SK-N-SH treated with all-trans-retinoic acid at 6 μM for 48 hours (cell line): ENCODE measurements at regions not wholly inside any gene's neighbourhood (a gene's known extent, or its start where the extent isn't known, plus 50 kb on each side); places are given as distances from the start of the nearest gene placed in this dataset.

ENCODE experiments used
- ATAC-seq: fragments of 200-7000 bp; cut with Tn5 transposase; 3 replicates; pipeline ENCODE4 v1.9.1; 2020; ENCODE audit warnings: mild to moderate bottlenecking, moderate library complexity
- ARNTL ChIP-seq: fragments of 450-650 bp; formaldehyde crosslinking; IDR thresholded peaks from 2 replicates; pipeline ENCODE4 v1.5.0; 2020; ENCODE audit warnings: low read depth, mild to moderate bottlenecking, moderate library complexity, borderline replicate concordance
- ESRRG ChIP-seq: fragments of 250-450 bp; sonication (Bioruptor Pico); IDR thresholded peaks from 2 replicates; pipeline ENCODE4 v1.6.1; 2021; ENCODE audit warnings: mild to moderate bottlenecking
- GLIS3 ChIP-seq: fragments of 250-450 bp; sonication (Bioruptor Pico); IDR thresholded peaks from 2 replicates; pipeline ENCODE4 v1.5.0; 2020; ENCODE audit warnings: mild to moderate bottlenecking, moderate library complexity
- OSR1 ChIP-seq: fragments of 250-450 bp; sonication (Bioruptor Pico); IDR thresholded peaks from 2 replicates; pipeline ENCODE4 v1.8.0; 2022; ENCODE audit warnings: moderate library complexity, mild to moderate bottlenecking, inconsistent platforms
- RARB ChIP-seq: fragments of 250-450 bp; sonication (Bioruptor Pico); IDR thresholded peaks from 2 replicates; pipeline ENCODE4 v1.8.0; 2021; ENCODE audit warnings: mild to moderate bottlenecking, moderate library complexity
- SNAI2 ChIP-seq: fragments of 250-450 bp; sonication (Bioruptor Pico); IDR thresholded peaks from 2 replicates; pipeline ENCODE4 v1.5.0; 2020; ENCODE audit warnings: mild to moderate bottlenecking, moderate library complexity
- TCF4 ChIP-seq: fragments of 250-450 bp; sonication (Bioruptor Pico); IDR thresholded peaks from 2 replicates; pipeline ENCODE4 v1.8.0; 2021; ENCODE audit warnings: mild to moderate bottlenecking, moderate library complexity, borderline replicate concordance
- TOX ChIP-seq: fragments of 250-450 bp; sonication (Bioruptor Pico); IDR thresholded peaks from 2 replicates; pipeline ENCODE4 v1.8.0; 2021; ENCODE audit warnings: mild to moderate bottlenecking, moderate library complexity, borderline replicate concordance
- ZC3H10 ChIP-seq: fragments of 250-450 bp; sonication (Bioruptor Pico); IDR thresholded peaks from 2 replicates; pipeline ENCODE4 v1.5.1; 2021; ENCODE audit warnings: mild to moderate bottlenecking, moderate library complexity
- ZFP3 ChIP-seq: fragments of 250-450 bp; sonication (Bioruptor Pico); IDR thresholded peaks from 2 replicates; pipeline ENCODE4 v1.5.0; 2020; ENCODE audit warnings: mild to moderate bottlenecking, moderate library complexity
- ZFP30 ChIP-seq: fragments of 450-650 bp; formaldehyde crosslinking; IDR thresholded peaks from 2 replicates; pipeline ENCODE4 v1.5.0; 2022; ENCODE audit warnings: mild to moderate bottlenecking, moderate library complexity
- ZNF565 ChIP-seq: fragments of 450-650 bp; formaldehyde crosslinking; conservative IDR thresholded peaks from 2 replicates; pipeline ENCODE4 v1.5.0; 2020; ENCODE audit warnings: low read depth, mild to moderate bottlenecking, moderate library complexity
- ZNF70 ChIP-seq: fragments of 450-650 bp; formaldehyde crosslinking; IDR thresholded peaks from 2 replicates; pipeline ENCODE4 v1.5.0; 2020; ENCODE audit warnings: mild to moderate bottlenecking, moderate library complexity
- ZNF8 ChIP-seq: fragments of 450-650 bp; formaldehyde crosslinking; IDR thresholded peaks from 2 replicates; pipeline ENCODE4 v1.5.0; 2020; ENCODE audit warnings: mild to moderate bottlenecking, moderate library complexity
- TF ChIP-seq, protein P1 (sequence below): fragments of 250-450 bp; sonication (Bioruptor Pico); IDR thresholded peaks from 2 replicates; pipeline ENCODE4 v1.8.0; 2020; ENCODE audit warnings: mild to moderate bottlenecking, moderate library complexity, borderline replicate concordance
- TF ChIP-seq, protein P2 (sequence below): fragments of 250-450 bp; sonication (Bioruptor Pico); IDR thresholded peaks from 2 replicates; pipeline ENCODE4 v1.5.1; 2021; ENCODE audit warnings: mild to moderate bottlenecking, moderate library complexity
- TF ChIP-seq, protein P3 (sequence below): fragments of 250-450 bp; sonication (Bioruptor Pico); IDR thresholded peaks from 2 replicates; pipeline ENCODE4 v1.5.0; 2020; ENCODE audit warnings: mild to moderate bottlenecking, moderate library complexity
- TF ChIP-seq, protein P4 (sequence below): fragments of 250-450 bp; sonication (Bioruptor Pico); IDR thresholded peaks from 2 replicates; pipeline ENCODE4 v1.5.1; 2020; ENCODE audit warnings: low read depth, mild to moderate bottlenecking, moderate library complexity

GRCh38 chrX:98357146-98357545 is 1473.4 kb downstream of the RPA4 start:
- TF ChIP-seq GLIS3 (CRISPR knock-in tag) (no peak), SNAI2 (CRISPR knock-in tag) (no peak), ZFP3 (no peak), ZFP30 (CRISPR knock-in tag) (no peak), RARB (CRISPR knock-in tag) (no peak)
- TF ChIP-seq, protein P1, sequence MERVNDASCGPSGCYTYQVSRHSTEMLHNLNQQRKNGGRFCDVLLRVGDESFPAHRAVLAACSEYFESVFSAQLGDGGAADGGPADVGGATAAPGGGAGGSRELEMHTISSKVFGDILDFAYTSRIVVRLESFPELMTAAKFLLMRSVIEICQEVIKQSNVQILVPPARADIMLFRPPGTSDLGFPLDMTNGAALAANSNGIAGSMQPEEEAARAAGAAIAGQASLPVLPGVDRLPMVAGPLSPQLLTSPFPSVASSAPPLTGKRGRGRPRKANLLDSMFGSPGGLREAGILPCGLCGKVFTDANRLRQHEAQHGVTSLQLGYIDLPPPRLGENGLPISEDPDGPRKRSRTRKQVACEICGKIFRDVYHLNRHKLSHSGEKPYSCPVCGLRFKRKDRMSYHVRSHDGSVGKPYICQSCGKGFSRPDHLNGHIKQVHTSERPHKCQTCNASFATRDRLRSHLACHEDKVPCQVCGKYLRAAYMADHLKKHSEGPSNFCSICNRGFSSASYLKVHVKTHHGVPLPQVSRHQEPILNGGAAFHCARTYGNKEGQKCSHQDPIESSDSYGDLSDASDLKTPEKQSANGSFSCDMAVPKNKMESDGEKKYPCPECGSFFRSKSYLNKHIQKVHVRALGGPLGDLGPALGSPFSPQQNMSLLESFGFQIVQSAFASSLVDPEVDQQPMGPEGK (CRISPR knock-in tag), result no peak
- TF ChIP-seq, protein P2, sequence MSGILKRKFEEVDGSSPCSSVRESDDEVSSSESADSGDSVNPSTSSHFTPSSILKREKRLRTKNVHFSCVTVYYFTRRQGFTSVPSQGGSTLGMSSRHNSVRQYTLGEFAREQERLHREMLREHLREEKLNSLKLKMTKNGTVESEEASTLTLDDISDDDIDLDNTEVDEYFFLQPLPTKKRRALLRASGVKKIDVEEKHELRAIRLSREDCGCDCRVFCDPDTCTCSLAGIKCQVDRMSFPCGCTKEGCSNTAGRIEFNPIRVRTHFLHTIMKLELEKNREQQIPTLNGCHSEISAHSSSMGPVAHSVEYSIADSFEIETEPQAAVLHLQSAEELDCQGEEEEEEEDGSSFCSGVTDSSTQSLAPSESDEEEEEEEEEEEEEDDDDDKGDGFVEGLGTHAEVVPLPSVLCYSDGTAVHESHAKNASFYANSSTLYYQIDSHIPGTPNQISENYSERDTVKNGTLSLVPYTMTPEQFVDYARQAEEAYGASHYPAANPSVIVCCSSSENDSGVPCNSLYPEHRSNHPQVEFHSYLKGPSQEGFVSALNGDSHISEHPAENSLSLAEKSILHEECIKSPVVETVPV (CRISPR knock-in tag), result no peak
- no peak for ATAC-seq

DNA sequence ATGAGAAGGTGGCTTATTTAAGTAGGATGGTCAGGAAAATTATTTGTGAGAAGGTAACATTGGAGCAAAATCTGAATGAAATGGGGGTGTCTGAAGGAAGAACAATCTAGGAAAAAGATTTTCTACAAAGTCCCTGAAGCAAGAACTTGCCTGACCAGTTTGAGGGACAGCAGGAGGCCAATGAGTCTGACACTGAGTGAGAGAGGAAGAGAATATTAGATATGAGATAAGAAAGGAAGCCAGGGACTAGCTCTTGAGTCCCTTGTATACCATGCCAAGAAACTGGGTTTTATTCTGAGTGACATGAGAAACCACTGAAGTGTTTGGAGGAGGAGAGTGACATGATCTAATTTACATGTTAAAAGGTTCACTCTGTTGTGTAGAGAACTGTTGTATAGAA is 1478.9 kb downstream of the RPA4 start:
- no peak for TF ChIP-seq TCF4 (CRISPR knock-in tag)
- TF ChIP-seq ARNTL (CRISPR knock-in tag), result no peak
- TF ChIP-seq RARB (CRISPR knock-in tag), result no peak
- TF ChIP-seq OSR1 (CRISPR knock-in tag), result no peak
- no peak for TF ChIP-seq GLIS3 (CRISPR knock-in tag)
- TF ChIP-seq, protein P3, sequence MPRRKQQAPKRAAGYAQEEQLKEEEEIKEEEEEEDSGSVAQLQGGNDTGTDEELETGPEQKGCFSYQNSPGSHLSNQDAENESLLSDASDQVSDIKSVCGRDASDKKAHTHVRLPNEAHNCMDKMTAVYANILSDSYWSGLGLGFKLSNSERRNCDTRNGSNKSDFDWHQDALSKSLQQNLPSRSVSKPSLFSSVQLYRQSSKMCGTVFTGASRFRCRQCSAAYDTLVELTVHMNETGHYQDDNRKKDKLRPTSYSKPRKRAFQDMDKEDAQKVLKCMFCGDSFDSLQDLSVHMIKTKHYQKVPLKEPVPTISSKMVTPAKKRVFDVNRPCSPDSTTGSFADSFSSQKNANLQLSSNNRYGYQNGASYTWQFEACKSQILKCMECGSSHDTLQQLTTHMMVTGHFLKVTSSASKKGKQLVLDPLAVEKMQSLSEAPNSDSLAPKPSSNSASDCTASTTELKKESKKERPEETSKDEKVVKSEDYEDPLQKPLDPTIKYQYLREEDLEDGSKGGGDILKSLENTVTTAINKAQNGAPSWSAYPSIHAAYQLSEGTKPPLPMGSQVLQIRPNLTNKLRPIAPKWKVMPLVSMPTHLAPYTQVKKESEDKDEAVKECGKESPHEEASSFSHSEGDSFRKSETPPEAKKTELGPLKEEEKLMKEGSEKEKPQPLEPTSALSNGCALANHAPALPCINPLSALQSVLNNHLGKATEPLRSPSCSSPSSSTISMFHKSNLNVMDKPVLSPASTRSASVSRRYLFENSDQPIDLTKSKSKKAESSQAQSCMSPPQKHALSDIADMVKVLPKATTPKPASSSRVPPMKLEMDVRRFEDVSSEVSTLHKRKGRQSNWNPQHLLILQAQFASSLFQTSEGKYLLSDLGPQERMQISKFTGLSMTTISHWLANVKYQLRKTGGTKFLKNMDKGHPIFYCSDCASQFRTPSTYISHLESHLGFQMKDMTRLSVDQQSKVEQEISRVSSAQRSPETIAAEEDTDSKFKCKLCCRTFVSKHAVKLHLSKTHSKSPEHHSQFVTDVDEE (CRISPR knock-in tag), result no peak
- no peak for TF ChIP-seq TOX
- no peak for TF ChIP-seq ESRRG
- TF ChIP-seq ZNF565 (CRISPR knock-in tag), result no peak
- TF ChIP-seq, protein P2 (CRISPR knock-in tag), result no peak
- TF ChIP-seq ZFP3, result no peak
- no peak for TF ChIP-seq ZNF70
- no peak for ATAC-seq

- no peak for TF ChIP-seq ZC3H10 (CRISPR knock-in tag)
- TF ChIP-seq, protein P2 (CRISPR knock-in tag), result no peak
- TF ChIP-seq, protein P4, sequence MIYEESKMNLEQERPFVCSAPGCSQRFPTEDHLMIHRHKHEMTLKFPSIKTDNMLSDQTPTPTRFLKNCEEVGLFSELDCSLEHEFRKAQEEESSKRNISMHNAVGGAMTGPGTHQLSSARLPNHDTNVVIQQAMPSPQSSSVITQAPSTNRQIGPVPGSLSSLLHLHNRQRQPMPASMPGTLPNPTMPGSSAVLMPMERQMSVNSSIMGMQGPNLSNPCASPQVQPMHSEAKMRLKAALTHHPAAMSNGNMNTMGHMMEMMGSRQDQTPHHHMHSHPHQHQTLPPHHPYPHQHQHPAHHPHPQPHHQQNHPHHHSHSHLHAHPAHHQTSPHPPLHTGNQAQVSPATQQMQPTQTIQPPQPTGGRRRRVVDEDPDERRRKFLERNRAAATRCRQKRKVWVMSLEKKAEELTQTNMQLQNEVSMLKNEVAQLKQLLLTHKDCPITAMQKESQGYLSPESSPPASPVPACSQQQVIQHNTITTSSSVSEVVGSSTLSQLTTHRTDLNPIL (CRISPR knock-in tag), result no peak
- TF ChIP-seq ZNF8 (CRISPR knock-in tag), result no peak
- TF ChIP-seq OSR1 (CRISPR knock-in tag), result no peak
- no peak for ATAC-seq
Observed at GRCh38 chrX:98371994-98372393, 1488.3 kb downstream of the RPA4 start.

DNA sequence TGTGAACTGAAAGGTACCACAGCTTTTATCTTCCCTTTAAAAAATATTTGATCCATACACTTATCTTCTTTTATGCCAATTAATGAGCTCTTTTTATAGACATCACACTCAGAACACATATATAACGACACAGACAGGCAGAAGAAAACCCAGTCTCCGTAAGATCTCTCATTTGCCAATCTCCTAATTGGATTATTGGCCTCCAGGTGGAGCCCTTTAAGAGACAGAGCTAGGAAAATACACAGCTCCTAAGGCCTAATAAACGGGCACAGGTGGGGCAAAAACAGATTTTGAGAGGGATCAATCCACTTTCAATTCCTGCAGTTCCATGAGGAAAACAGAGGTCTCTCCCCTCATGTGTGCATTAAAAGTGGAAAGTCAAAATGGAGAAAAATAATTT is 1495.4 kb downstream of the RPA4 start:
- no peak for ATAC-seq
- TF ChIP-seq, protein P4 (CRISPR knock-in tag), result no peak
- TF ChIP-seq ZFP30 (CRISPR knock-in tag) (no peak), ESRRG (no peak), ZNF8 (CRISPR knock-in tag) (no peak), ZNF565 (CRISPR knock-in tag) (no peak)
